ENCODE measurements at regions not wholly inside any gene's neighbourhood (a gene's known extent, or its start where the extent isn't known, plus 50 kb on each side); places are given as distances from the start of the nearest gene placed in this dataset.
"Not testable (repeated sequence)": the region's sequence is repeated elsewhere in the genome, so short reads cannot be mapped to it uniquely, and the experiment has no call there.

- Histone ChIP-seq H3K27ac (no peak overlapping the region), H3K4me1 (no peaks in the 10 kb centered on the region), H3K9me3 (replicated peaks) (peaks cover 9% of the 10 kb centered on the region; the same call in 1 of the 2 replicates), H3K4me3 (no peak overlapping the region), H3K36me3 (no peaks in the 10 kb centered on the region), H3K27me3 (no peaks in the 10 kb centered on the region)
- DNase-seq: no peak
Measured at GRCh38 chr14:53249059-53249458, 95.9 kb upstream of the DDHD1 start.

GRCh38 chr14:53247596-53248370 is 94.7 kb upstream of the DDHD1 start:
- no peak overlapping the region for H3K4me3 ChIP-seq
- no peaks in the 10 kb centered on the region for H3K4me1 ChIP-seq
- H3K36me3 ChIP-seq: no peaks in the 10 kb centered on the region
- H3K27ac ChIP-seq: no peak overlapping the region
- no peaks in the 10 kb centered on the region for H3K27me3 ChIP-seq
- 0 out of 2 replicates have a peak, but pooled peaks cover under 1% of the 10 kb centered on the region for H3K9me3 ChIP-seq (replicated peaks)
- DNase-seq: peak in 1 of 2 experiments; percentile 11

DNA sequence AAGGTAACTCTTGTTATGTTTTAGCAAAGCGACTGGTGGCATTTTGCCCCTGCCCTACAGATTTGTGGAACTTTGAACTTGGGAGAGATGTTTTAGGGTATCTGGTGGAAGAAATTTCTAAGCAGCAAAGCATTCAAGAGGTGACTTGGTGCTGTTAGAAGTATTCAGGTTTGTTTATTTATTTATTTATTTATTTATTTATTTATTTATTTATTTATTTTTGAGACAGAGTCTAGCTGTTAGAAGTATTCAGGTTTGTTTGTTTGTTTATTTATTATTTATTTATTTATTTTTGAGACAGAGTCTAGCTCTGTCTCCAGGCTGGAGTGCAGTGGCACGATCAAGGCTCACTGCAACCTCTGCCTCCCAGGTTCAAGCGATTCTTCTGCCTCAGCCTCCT is 89.8 kb upstream of the DDHD1 start:
- not testable (repeated sequence) for H3K36me3 ChIP-seq; H3K27me3 ChIP-seq; H3K4me3 ChIP-seq; H3K9me3 ChIP-seq (replicated peaks); H3K27ac ChIP-seq; H3K4me1 ChIP-seq; DNase-seq

DNA sequence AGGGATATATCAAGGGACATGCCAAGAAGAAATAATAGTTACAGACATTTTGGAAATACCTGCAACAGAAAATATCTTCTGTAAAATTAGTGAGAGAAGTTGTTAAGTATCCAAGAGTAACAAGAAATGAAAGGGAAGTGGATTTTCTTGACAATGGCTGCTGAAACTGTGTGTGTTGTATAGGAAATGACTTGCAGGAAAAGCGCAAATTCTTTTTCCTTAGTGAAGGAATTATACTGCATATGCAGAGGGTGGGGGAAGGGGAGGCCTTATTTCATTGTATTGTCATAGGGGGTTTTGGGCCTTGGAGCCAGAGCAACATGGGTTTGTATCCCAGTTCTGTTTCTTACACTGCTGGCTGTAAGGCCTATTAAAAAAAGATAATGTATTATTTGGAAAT is 84.4 kb upstream of the DDHD1 start:
- Histone ChIP-seq H3K4me3 (no peak overlapping the region), H3K9me3 (replicated peaks) (peaks cover 6% of the 10 kb centered on the region; the same call in 1 of the 2 replicates), H3K27me3 (no peaks in the 10 kb centered on the region), H3K36me3 (no peaks in the 10 kb centered on the region), H3K4me1 (no peaks in the 10 kb centered on the region), H3K27ac (no peak overlapping the region)
- DNase-seq: no peak

- no peak overlapping the region for H3K4me3 ChIP-seq
- no peaks in the 10 kb centered on the region for H3K36me3 ChIP-seq
- H3K27me3 ChIP-seq: no peaks in the 10 kb centered on the region
- H3K4me1 ChIP-seq: no peaks in the 10 kb centered on the region
- no peak for DNase-seq
- H3K27ac ChIP-seq: no peak overlapping the region
- H3K9me3 ChIP-seq (replicated peaks): no peaks in the 10 kb centered on the region
Measured at GRCh38 chr14:53236708-53237107, 83.6 kb upstream of the DDHD1 start.

DNA sequence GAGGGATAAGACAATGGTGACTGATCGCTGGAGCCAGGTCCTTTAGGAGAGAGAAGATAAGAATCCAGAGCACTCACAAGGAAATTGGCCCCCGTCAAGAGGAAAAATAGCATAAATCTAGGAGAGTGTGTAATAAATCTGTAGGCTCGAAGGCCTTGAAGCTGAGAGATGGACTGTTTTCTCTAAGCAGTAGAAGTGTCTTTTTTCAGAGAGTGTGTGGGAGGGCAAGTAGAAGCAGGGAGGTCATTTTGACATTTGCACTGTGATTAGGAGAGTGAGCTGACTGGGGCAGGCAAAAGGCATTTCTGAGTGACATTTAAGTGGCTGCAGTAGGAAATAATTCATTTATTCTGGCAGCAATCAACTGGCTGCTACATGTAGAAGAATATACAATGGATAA is 78.0 kb upstream of the DDHD1 start:
- no peaks in the 10 kb centered on the region for H3K27me3 ChIP-seq
- DNase-seq: no peak
- no peak overlapping the region for H3K27ac ChIP-seq
- no peaks in the 10 kb centered on the region for H3K9me3 ChIP-seq (replicated peaks)
- H3K4me1 ChIP-seq: peaks cover 14% of the 10 kb centered on the region
- no peak overlapping the region for H3K4me3 ChIP-seq
- no peaks in the 10 kb centered on the region for H3K36me3 ChIP-seq

DNA sequence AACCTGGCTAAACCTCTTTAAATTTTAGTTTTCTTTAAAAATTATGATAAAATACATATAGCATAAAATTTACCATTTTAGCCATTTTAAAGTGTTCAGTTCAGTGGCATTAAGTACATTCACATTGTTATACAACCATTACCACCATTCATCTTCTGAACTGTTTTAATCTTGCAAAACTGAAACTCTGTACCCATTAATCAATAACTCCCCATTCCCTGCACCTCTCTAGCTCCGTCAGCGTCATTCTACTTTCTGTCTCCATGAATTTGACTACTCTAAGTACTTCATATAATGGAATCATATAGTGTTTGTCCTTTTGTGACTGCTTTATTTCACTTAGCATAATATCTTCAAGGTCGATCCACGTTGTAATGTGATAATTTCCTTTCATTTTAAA is 75.8 kb upstream of the DDHD1 start:
- Histone ChIP-seq H3K4me1 (peaks cover 20% of the 10 kb centered on the region), H3K36me3 (no peaks in the 10 kb centered on the region), H3K27me3 (no peaks in the 10 kb centered on the region), H3K27ac (no peak overlapping the region), H3K9me3 (replicated peaks) (peaks cover 3% of the 10 kb centered on the region; the same call in 1 of the 2 replicates), H3K4me3 (no peak overlapping the region)
- no peak for DNase-seq

DNA sequence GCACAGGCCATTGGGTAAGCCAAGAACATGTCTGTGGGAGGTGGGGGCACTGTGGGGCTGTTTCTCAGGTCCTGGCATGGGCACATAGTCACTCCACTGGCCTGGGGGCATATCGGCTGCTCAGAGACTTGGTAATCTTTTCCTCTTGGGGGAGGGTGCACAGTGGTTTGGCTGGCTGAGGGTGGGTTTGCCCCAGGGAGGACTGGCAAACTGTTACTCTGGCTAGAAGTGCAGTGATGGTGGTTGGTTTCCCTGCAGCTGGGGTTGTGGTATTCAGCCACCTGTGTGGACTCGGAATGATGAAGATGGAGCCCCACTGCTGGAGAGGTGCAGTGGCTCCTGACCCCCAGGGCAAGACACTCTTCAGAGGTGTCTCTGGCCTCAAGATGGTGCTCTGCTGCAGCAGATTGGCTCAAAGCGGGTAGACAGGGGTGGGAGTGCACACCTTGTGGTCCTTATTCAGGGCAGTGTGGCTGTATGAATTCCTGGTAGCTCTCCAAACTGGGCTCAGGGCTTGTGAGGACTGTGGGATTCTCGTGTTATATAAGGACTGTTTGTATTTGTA is 74.1 kb upstream of the DDHD1 start:
- DNase-seq: no peak
- Histone ChIP-seq H3K36me3 (no peaks in the 10 kb centered on the region), H3K27ac (peak overlapping the region; percentile 73), H3K4me3 (no peak overlapping the region), H3K4me1 (peaks cover 20% of the 10 kb centered on the region), H3K27me3 (no peaks in the 10 kb centered on the region), H3K9me3 (replicated peaks) (peaks cover 3% of the 10 kb centered on the region; the same call in 1 of the 2 replicates)

DNA sequence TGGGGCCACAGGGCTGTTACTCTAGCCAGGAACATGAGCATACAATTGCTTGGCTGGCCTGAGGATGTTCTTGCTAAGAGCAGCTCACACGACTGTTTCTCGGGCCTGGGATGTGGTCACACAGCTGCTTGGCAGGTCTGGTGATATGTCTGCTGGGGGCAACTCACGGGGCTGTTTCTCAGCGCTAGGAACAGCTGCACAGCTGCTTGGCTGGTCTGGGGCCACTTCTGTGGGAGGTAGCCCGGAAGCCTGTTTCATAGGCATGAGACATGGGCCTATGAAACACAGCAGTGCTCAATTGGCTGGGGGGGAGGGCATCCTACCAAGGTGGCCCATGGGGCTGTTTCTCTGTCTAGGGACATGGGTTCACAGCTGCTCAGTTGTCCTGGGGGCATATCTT is 73.4 kb upstream of the DDHD1 start:
- H3K4me3 ChIP-seq: no peak overlapping the region
- no peaks in the 10 kb centered on the region for H3K36me3 ChIP-seq
- peaks cover 20% of the 10 kb centered on the region for H3K4me1 ChIP-seq
- peaks cover 3% of the 10 kb centered on the region; the same call in 1 of the 2 replicates for H3K9me3 ChIP-seq (replicated peaks)
- H3K27ac ChIP-seq: peak overlapping the region; percentile 73
- peak; percentile 98 to 99 for DNase-seq
- no peaks in the 10 kb centered on the region for H3K27me3 ChIP-seq

GRCh38 chr14:53220914-53221313 is 67.8 kb upstream of the DDHD1 start:
- Histone ChIP-seq H3K4me1 (peaks cover 3% of the 10 kb centered on the region), H3K27me3 (no peaks in the 10 kb centered on the region), H3K27ac (no peak overlapping the region), H3K4me3 (no peak overlapping the region), H3K36me3 (no peaks in the 10 kb centered on the region), H3K9me3 (replicated peaks) (peaks cover 3% of the 10 kb centered on the region; the same call in 1 of the 2 replicates)
- DNase-seq: no peak

DNA sequence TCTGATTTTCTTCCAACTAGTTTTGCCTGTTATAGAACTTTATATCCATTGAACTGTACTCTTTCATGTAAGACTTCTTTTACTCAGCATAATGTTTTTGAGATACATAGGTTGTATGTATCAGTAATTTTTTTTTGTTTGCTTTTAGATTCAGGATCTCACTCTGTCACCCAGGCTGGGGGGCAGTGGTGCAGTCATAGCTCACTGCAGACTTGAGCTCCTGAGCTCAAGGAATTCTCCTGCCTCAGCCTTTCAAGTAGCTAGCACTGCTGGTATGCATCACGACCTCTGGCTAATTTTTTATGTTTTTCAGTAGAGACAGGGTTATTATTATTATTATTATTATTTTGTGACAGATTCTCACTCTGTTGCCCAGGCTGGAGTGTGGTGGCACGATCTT is 65.0 kb upstream of the DDHD1 start:
- peak; percentile 18 to 34 for DNase-seq
- Histone ChIP-seq H3K4me1 (no peaks in the 10 kb centered on the region; the same call in 1 of the 2 replicates), H3K36me3 (no peaks in the 10 kb centered on the region), H3K9me3 (replicated peaks) (no peaks in the 10 kb centered on the region), H3K27ac (peak overlapping the region; percentile 69), H3K4me3 (peak overlapping the region; percentile 67), H3K27me3 (no peaks in the 10 kb centered on the region)

GRCh38 chr14:53217316-53217994 is 64.3 kb upstream of the DDHD1 start:
- Histone ChIP-seq H3K9me3 (replicated peaks) (no peaks in the 10 kb centered on the region), H3K36me3 (no peaks in the 10 kb centered on the region), H3K4me1 (no peaks in the 10 kb centered on the region; the same call in 1 of the 2 replicates), H3K27me3 (no peaks in the 10 kb centered on the region), H3K27ac (peak overlapping the region; percentile 69), H3K4me3 (peak overlapping the region; percentile 67)
- peak; percentile 94 for DNase-seq

- H3K27me3 ChIP-seq; H3K36me3 ChIP-seq; DNase-seq; H3K4me1 ChIP-seq; H3K9me3 ChIP-seq (replicated peaks): not testable (repeated sequence)
- peak overlapping the region; percentile 69 for H3K27ac ChIP-seq
- peak overlapping the region; percentile 67 for H3K4me3 ChIP-seq
Measured at GRCh38 chr14:53216955-53217315, 63.8 kb upstream of the DDHD1 start.

DNA sequence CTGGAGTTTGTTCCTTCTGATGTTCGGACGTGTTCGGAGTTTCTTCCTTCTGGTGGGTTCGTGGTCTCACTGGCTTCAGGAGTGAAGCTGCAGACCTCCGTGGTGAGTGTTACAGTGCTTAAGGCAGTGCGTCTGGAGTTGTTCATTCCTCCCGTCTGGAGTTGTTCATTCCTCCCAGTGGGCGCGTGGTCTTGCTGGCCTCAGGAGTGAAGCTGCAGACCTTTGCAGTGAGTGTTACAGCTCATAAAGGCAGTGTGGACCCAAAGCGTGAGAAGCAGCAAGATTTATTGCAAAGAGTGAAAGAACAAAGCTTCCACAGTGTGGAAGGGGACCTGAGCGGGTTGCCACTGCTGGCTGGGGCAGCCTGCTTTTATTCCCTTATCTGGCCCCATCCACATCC is 63.4 kb upstream of the DDHD1 start:
- DNase-seq; H3K4me1 ChIP-seq; H3K36me3 ChIP-seq; H3K4me3 ChIP-seq; H3K27ac ChIP-seq; H3K9me3 ChIP-seq (replicated peaks); H3K27me3 ChIP-seq: not testable (repeated sequence)

DNA sequence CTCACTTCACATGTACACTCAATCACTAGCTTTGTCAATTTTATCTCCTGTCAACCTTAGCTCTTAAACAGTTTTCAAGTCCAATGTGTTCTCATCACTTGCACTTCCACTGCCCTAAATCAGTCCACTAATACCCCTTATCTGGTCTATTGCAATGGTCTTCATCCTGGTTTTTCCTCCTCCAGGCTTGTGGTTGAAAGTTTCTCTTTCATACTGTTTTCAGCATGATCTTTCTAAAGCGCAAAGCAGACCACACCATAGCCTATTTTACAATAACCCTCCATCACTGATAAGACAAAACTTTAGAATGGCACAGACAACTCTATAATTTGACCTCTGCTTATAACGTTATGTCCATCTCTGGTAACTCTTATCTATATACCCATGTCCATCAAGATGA is 62.0 kb upstream of the DDHD1 start:
- Histone ChIP-seq H3K4me3 (no peak overlapping the region), H3K9me3 (replicated peaks) (no peaks in the 10 kb centered on the region), H3K36me3 (no peaks in the 10 kb centered on the region), H3K27ac (no peak overlapping the region), H3K27me3 (no peaks in the 10 kb centered on the region), H3K4me1 (no peaks in the 10 kb centered on the region; the same call in 1 of the 2 replicates)
- DNase-seq: no peak
